HEK293T (cell line): ENCODE measurements at regions not wholly inside any gene's neighbourhood (a gene's known extent, or its start where the extent isn't known, plus 50 kb on each side); places are given as distances from the start of the nearest gene placed in this dataset.

Source experiments
- ELF4 ChIP-seq: fragments of 450-650 bp; IDR thresholded peaks from 2 replicates; pipeline ENCODE4 v1.6.1; 2017; ENCODE audit warnings: antibody characterized with exemption
- LEF1 ChIP-seq: fragments of 450-650 bp; IDR thresholded peaks from 2 replicates; pipeline ENCODE4 v1.6.1; 2017; ENCODE audit warnings: mild to moderate bottlenecking, borderline replicate concordance
- NFRKB ChIP-seq: fragments of 450-650 bp; IDR thresholded peaks from 2 replicates; pipeline ENCODE4 v1.6.1; 2016; ENCODE audit warnings: mild to moderate bottlenecking, moderate library complexity

GRCh38 chr14:86646696-86647690, 1117.0 kb downstream of the FLRT2 start:
- TF ChIP-seq LEF1, result no peak
- no peak for TF ChIP-seq ELF4
- TF ChIP-seq NFRKB, result no peak
